RPMI7951 (cell line): ENCODE measurements at regions not wholly inside any gene's neighbourhood (a gene's known extent, or its start where the extent isn't known, plus 50 kb on each side); places are given as distances from the start of the nearest gene placed in this dataset.

ENCODE experiments used
- DNase-seq: peaks from one replicate; pipeline ENCODE4 v3.0.0-alpha.2; 2012; ENCODE audit warnings: low read depth

DNA sequence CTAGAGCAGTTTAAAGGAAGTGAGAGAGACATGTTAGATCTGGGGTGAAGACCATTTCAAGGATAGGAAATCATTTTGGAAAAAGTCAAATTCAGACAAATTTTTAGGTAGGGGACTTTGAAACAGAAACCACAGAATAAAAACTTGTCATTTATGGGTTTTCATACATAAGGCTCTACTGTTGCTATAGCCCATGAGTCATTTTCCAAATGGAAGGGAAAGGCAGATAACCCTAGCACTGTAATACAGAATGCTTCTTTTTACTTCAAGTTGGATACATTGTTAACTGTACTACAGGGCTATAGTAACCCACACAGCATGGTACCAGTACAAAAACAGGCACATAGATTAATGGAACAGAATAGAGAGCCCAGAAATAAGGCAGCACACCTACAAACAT lies 455.4 kb downstream of the EBF1 start:
- peak; percentile 27 for DNase-seq

DNA sequence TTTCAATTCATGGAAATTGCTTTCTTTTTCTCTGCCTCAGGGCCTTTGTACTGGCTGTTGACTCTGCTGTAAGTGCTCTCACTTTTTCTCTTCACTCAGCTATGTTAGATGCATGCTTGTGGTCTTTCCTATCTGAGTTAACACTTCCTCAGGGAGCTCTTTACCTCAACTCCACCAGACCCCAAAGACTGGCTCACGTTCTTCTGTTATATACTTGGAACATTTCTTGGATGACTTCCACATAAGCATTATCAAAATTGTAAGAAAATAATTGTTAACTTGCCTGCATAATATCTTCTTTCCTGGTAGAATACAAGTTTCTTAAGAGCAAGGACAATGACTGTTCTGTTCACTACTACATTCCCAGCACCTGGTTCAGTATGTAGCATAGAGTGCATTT lies 455.9 kb downstream of the EBF1 start:
- DNase-seq: no peak

DNA sequence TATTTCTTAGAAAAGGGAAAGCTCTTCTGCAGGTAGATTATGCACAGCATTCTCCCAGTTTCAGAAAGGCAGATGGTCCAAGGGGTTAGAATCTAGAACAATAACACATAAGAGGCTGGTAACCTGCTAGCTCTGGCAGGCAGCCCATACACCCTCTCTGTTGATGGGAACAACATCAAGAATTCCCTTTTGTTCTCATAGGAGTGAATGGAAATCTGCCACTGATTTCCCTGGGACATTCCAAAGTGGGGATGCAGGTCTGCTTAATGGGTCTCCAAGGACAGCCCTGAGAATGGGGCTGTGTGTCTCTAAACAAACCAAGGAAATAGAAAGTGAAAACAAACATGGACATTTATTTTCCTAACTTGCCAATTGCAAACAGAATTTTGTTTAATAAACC lies 456.8 kb downstream of the EBF1 start:
- DNase-seq: no peak

DNA sequence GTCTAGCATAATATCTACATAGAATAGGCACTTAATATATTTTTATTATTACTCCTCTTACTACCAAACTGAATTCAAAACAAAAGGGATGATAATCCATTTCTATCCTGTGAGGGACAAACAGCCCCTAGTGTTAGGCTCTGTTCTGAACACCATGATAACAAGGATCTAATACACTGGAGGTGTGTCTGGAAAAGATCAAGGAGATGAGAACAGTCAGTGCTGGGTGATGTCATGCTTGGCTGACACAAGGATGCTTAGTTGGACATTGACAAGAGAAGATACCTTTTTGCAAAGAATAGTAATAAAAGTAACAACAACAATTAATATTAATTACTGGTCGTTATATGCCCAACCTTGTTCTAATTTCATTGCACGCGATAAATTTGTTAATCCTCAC lies 458.7 kb downstream of the EBF1 start:
- no peak for DNase-seq

DNA sequence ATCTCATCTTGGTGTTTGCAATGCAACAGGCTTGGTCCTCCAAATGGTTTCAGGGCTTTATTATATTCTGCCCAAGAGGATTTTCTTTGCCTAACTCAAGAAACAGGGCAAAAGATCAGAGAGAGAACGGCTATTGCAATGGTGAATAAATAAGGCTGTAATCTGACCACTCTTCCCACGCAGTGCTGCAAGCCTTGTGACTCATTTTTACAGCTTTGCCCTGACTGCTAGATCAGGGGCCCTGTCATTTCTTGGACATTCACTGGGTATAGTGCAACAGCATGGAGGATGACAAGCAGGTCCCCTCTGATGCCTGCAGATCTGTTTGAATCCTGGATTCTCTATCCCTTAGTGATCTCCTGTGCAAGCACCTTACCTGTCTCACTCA lies 459.1 kb downstream of the EBF1 start:
- DNase-seq: peak; percentile 21

DNA sequence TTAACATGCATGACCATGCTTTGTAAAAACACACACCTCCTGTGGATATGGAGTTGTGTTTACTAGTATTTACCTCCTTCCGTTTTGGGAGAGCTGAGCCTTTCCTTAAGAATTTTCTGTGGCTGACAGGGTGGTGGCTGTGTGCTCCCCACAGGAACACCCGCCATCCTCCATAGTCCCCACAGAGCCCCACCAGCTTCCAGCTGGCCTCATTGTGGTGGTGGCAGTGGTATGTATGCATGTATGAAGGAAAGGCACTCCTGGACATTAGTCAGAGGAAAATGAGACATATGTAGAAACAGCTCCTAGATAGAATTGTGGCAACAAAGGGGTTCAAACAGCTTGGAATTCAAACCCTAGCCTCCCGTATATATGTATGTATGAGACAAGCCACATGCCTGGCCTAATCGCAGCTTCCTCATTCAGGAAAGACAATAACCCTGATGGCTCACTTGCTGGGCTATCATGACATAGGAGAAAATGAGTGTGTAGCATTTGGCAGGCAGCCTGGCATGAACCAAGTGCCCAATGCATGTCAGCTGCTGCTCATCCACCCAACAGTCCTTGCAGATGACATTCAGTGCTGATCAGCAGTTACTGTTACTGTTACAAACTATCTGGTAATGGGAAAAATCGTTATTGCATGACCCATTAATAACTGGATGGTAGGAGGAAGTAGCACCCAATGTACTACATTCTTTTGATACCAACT lies 459.7 kb downstream of the EBF1 start:
- peak; percentile 8 for DNase-seq

DNA sequence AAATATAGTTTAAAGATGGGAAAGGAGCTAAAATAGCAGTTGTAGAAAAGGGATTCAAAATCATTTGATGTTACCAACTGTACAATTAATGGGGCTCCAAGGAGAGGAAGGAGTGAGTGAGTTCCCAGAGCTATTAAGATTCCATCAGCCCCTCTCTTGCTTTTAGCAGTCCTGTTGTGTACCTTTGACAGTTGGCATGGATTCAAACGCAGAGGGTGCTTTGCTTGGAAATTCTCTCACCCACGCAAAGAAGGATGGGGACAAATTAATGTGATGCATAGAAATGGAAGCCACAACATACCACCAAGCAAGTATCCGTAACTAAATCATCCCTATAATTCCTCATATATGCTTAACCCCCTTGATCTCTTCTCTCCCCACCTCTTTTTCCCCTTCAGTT lies 461.3 kb downstream of the EBF1 start:
- DNase-seq: no peak

DNA sequence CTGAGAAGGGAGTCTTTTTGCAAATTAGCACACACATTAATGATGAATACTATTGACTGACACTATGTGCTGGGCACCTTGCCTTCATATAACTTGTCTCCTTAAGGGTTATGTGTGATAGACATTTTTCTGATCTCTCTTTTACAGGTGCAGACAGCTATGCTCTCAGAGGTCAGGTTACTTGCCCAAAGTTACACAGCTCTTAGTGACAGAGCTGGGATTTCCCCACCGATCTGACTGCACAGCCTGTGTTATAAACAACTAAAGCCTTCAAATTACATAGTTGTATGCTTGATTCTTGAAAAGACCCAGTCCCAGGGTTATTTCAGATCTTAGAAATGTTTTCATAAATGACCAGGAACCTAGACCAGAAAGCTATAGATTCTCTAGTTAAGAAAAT lies 462.7 kb downstream of the EBF1 start:
- no peak for DNase-seq

DNA sequence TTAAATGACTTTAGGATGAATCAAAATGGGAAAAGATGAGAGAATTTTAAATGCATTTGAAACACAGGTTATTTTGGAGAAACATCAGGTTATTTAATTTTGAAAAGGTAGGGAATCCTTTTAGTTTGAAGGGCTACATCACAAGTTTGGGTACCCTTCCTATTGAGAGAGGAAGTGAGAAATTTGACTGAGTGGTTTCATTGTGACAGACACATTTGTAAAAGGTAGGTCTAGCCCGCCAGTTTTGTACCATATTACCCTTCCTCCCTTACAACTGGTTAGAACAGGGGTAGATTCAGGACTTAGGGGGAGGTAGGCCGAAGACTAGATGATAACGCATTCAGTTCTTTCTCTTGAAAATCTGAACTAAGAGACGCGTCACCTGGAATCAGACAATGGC lies 464.2 kb downstream of the EBF1 start:
- no peak for DNase-seq

DNA sequence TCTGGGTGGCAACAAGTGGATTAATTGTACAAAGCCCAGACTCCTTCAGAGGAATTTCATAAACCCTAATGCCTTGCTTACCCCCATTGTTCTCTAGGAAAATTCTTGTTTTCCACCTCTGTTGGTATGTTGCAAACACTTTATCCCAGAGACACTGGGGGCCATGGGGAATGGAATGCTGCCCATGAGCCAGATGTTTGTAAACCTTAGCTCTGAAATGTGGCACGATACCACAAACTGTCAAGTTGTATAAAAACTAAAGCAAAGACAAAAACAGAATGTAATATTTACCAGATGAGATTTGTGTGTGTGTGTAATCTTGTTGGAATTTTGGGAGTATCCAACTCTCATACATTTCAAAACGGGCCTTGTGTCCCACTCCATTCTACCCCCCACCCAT lies 465.0 kb downstream of the EBF1 start:
- DNase-seq: no peak

DNA sequence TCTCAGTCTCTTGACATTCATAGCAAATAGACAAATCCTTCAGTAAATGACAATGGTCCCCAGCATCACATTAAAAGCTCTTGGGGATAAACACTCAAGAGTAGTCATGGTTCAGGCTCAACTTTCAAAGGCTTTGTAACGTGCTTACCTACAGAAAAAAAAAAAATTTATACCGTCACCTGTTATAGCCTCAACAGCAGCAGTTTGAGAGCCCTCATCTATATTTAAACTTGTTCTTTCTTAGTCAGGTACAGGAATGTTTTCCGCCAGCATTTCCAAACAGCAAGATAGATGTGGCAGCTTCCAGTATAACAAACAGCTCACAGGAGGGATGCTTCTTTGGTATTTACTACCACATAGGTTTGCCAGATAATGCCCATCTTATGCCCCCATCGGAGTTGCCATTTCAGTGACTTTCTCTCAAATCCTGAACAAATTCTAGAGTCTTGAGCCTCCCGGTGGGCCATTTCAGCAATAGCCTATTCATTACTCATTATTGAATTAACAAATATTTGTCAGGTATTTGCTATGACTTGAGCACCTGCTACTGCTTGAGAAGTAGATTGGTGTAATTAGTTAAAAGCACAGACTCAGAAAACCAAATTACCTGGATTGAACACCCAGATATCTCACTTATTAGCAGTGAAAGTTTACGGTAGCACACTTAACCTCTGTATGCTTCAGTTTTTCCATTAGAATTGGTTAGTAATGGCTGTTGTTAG lies 470.0 kb downstream of the EBF1 start:
- no peak for DNase-seq

DNA sequence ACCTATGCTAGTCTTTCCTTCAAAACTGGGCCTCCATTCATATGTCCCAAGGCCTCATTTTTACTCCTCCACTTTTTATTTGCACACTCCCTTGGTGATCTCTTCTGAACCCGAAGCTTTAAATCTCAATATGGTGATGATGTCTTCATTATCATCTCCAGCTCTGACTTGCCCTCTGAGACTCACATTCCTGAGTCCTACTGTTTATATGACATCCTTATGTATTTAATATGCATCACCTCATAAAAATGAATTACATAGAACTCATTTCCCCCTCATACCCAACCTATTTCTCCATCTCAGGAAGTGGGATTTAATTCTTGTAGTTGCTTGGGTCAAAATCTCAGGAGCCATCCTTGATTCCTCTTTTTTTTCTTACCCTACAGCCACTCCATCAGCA lies 473.0 kb downstream of the EBF1 start:
- no peak for DNase-seq

DNA sequence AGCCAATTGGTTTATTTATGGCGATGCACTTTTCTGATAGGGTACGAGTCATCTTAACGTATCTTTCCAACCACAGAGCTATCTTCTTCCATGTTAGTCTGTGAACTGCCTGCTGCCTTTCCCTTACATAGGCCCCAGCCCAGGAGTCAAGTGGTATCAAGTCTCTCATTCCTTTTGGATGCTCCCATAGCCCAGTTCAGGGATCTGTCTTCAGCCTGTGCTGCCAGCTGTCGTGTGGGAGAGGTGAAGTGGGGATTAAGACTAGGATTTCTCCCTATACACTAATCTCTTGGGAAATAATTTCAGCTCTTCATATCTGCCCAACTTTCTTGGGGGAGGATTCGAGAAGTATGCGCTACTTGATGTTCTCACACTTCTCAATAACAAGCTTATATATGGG lies 475.7 kb downstream of the EBF1 start:
- DNase-seq: no peak

DNA sequence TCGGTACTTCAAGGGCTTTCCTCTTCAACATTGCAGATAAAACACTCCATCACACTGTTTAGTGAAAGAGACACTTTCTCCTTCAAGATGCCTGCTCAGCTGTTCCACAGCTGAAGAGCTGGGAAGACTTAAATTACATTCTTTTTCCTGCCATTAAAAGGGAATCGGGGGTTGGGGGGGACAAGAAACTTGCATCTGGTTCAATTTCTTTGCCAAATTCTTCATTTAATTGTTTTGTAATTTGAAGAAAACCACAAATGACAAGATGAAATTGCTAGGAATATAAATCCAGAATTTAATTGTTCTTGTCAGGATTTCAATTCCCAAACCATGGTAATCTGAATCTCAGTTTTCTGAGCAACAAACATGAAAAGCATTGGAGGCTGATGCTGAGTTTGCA lies 478.3 kb downstream of the EBF1 start:
- no peak for DNase-seq

DNA sequence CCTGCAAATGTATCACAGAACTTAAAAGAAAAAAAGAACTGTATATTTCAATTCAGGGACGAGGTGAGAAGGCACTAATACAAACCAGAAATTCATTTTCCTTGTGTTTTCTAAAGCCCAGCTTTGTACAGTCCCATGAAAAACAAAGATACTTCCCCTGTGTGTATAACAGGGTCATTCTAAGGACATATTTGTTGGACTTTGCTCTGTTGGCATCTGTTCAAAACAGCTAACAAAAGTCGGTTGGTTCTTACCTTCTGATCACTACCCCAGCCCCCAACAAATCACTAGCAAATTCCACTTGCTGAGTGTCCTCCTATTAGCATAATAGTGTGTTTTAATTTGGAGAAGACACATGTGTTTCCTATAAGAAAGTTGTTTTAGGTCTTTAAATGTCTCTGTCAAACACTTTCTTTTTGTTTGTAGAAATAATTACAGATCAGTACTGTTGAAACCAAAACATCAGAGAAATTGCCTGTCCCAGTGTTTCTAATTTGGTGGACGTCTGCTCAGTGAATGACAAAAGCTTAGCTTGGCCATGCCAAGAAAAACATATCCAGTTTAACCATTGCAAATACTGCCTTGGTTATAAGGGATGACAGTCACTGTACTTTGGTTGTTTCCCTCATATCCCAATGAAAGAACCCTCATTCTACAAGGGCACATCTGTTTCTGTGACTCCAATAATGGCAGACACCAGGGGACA lies 480.5 kb downstream of the EBF1 start:
- DNase-seq: no peak

DNA sequence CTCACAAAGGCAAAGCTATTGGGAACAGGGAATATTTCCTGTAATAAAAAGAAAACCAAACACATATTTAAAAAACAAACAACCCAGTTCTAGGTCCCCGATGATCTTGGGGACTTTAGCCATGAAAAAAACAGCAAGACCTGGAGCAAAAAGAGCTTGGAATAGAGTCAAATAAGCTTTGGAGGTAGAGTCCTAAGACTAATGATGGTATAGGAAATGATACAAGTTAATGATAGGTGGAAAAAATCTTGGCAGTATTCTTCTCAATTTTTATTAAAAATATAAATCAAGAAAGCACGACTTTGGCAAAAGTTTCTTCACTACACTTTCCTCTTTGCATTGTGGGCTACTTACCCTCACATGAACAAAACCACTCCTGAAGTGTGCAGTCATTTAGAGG lies 481.5 kb downstream of the EBF1 start:
- no peak for DNase-seq

DNA sequence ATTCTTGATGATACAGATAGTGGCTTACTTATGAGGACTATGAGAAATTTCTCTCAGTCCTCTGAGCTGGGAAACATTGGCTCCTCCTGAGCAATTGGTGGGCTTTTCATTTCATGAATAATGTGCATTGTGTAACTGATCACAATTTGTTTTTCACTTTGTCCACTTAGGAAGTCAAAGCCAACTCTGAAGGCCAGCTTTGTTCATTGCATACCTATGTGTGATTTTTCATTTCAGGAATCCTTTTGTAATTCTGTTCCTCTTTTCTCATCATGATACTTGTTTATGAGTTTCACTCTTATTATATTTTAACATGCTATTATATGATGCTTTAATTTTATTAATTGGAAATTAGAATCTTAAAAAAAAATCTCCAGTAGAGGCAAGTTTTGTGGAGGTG lies 483.0 kb downstream of the EBF1 start:
- DNase-seq: no peak

DNA sequence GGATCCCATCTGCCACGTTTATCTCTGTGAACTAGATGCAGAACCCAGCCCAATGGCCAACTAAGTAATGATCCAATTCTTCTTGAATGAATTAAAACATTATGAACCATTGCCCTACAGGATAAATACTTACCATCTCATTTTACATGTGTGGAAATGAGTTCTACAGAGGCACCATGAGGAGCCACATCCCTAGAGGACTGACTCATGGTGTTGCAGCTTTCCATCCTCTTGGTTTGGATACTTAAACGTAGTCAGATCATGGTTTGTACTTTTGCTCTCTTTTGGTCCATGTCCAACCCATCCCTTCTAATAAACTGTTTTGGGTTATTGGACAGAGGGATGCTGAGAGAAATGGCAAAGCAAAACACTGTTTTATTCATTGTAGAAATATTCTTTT lies 484.8 kb downstream of the EBF1 start:
- DNase-seq: no peak

DNA sequence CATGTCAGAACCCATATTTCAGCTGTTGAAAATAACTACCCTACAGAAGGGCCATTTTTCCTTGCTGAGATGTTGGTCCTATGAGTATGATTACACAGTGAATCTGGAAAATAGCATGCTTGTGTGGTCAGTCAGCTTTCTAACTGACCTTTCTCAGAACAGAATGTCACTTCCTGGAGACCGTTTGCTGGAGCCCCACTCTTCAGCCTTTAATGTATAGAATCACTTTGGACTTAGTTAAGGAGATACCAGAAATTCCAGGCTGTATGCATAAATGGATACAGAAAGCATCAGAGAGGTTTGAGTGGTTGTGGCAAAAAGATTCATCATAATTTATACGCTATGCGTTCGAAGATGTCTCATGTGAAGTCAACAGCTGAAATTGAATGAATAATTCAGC lies 488.1 kb downstream of the EBF1 start:
- no peak for DNase-seq

DNA sequence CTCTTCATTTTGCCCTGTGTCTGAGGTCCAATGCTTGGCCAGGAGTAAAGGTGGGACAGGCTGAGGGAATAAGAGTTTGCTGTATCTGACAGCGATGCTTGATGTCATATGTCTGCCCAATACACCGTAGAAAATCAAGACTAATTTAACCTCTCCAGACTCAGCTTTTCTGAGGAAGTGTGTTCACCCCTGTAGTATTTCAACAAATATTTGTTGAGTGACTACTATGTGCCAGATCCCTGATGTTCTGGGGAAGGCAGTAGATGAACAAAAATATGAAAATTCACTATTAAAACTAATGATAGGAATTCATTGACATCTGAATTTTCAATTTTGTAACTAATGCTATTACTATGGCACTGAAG lies 489.7 kb downstream of the EBF1 start:
- DNase-seq: no peak

DNA sequence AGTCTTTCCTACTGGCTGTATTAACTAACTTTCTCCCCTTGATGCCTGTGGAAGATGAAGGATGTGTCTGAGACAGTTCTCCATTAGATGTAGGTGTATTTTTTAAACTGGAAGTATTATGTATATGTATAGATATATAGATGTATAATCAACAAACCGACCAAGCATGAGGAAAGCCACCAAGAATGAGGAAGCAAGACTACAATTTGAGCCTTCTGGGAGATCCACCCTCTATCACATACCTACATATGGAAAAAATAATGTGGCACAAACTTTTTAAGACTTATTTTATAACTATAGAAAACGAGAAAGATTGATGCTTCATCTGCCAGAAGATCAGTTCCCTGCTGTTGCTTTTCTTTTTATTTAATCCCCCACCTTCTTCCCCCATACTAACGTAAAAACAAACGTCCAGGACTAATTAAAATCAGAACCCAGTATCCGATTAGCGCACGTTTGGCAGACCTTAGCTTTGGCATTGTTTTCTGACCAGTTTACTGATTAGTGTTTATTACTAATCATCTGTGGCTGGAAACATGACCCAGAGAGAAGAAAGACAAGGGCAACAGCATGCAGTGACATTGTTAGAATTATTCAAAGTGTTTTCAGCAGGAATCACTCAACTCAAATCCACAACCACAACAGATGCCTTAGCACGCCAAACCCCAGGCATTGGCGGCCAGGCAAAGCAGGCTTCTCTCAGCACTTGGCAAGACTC lies 490.2 kb downstream of the EBF1 start:
- DNase-seq: no peak

DNA sequence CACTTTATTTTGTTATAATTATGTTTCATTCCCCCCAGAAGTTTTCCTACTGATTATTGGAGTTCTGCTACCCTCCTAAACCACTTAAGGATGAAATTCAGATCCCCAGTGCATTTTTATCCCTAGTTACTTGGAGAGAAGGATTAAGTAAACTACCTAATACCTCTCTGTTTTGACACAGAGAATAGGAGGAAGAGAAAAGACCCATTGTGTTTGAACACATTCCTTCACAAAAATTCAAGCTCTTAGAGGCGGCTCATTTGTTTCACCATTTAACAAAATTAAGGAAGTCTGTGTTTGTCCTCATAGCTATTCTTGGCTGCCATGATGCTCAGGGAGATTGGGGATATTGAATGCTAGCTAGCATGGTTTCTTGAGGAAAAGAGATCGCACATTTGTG lies 492.6 kb downstream of the EBF1 start:
- no peak for DNase-seq

DNA sequence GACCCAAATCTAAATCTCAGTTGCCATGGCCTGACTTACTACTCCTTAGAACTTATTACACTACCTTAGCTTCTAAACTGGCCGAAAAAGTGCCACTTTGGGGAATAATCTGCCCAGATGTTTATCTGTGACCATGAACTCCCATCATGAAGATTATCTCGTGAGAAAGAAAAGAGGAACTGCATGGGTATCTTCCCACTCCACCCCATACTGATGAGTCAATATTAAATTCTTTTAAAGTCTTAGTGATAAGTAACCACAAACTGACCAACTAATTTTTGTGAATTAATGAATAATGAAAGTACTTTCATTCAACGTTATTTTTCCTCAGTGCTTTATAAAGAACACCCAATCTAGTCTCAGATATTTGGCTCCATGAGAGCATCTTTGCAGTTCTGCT lies 493.5 kb downstream of the EBF1 start:
- DNase-seq: no peak
